GM18873 (cell line): ENCODE measurements at regions not wholly inside any gene's neighbourhood (a gene's known extent, or its start where the extent isn't known, plus 50 kb on each side); places are given as distances from the start of the nearest gene placed in this dataset.

Experiments used
- ATAC-seq: cut with Tn5 transposase; IDR thresholded peaks from one replicate; pipeline ENCODE4 v1.9.1; 2021; ENCODE audit warnings: mild to moderate bottlenecking, moderate library complexity, moderate number of reproducible peaks; ENCODE audit not compliant: unreplicated experiment, low FRiP score

GRCh38 chr4:20351360-20352162 is 99.9 kb downstream of the SLIT2 start:
- no peak for ATAC-seq

DNA sequence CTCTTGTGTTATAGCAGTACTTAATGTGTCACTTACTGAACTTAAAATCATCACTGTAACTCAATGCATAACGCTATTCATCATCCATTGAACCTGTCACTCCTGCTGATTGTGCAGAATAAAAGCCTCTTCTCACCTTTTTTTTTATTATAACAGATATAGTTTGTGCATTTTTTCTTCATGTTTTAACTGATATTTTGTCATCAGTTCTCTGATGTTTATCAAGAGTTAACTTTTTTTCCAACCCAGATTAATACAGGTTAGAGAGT is 100.4 kb downstream of the SLIT2 start:
- no peak for ATAC-seq

DNA sequence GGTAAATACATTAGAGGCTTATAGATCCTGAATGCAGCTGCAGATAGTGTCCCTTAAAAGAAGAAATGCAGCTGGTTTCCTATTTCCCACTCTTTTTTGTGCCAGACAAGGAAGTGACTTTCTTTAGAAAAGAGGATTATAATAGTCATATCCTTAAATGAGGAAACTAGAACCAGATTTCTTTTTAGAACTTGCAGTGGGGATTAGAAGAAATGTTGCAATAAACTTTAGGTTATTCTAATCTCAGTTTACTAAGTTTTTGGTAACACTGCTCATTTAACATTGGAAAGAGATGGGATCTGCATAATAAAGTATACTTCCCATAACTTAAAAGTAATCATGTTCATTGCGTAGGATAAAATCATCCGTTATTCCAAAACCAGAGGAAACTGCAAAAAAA is 101.9 kb downstream of the SLIT2 start:
- ATAC-seq, result no peak

- ATAC-seq, result no peak
Measured at GRCh38 chr4:20354120-20354519, 102.4 kb downstream of the SLIT2 start.

DNA sequence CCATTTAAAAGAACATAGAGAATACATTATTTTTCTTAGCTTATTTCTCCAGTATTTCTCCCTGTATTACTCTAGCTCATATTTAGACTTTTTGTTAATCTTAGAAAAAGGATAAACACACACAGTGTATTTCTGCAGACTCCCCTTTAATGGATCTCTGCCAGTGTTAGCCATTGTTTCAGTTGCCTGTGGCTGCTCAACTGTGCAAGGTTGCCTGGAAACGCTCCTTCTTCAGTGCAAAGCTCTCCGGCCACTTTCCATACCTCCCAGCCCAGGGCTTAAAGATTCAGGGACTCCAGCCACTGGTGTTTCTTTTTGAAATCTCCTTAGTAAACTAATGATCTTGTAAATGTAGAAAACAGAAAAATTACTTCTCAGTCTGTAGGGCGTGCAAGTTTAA is 104.9 kb downstream of the SLIT2 start:
- ATAC-seq, result no peak

- ATAC-seq, result no peak
Measured at GRCh38 chr4:20358110-20358509, 106.4 kb downstream of the SLIT2 start.

GRCh38 chr4:20359692-20360091 is 108.0 kb downstream of the SLIT2 start:
- ATAC-seq, result no peak

- ATAC-seq, result no peak
Measured at GRCh38 chr4:20362148-20362547, 110.4 kb downstream of the SLIT2 start.

GRCh38 chr4:20364969-20365368 is 113.3 kb downstream of the SLIT2 start:
- ATAC-seq, result no peak

GRCh38 chr4:20367446-20367845 is 115.7 kb downstream of the SLIT2 start:
- ATAC-seq, result no peak

DNA sequence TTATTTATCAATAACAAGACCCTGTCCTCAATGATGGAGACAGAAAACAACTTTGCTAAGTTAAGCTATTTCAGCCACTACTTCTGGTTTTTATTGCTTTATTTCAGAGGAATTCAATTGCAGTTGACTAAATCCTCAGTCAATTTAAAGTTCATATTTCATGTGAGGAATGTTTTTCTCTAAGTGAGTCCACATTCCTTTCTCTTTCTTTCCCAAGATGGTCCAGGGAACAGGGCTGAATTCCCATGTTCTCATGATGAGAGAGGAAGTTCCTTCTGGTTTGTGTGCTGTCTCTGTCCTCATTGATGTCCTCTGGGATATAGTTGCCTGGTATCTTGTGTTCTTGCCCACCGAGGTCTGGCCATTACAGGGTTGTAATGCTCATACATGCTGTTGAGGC is 117.2 kb downstream of the SLIT2 start:
- ATAC-seq, result no peak

DNA sequence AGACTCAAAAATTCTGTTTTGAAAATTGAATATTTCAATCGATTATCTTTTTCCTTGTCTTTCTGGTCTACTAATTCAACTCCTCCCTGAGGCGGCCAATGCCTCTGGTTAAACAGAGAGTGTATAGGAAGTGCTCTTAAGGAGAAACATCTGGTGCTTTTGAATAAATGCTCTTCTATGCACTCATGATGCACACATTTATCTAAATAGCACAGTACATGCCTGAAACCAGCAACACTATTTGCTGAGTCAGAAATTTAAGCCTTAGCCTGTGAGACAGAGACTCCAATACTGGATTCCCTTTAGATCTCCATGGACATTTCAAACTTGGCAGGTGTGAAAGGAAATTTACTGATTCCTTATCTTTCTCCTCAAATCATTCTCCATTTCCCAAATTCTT is 118.6 kb downstream of the SLIT2 start:
- no peak for ATAC-seq

- no peak for ATAC-seq
Measured at GRCh38 chr4:20376070-20376469, 124.4 kb downstream of the SLIT2 start.

DNA sequence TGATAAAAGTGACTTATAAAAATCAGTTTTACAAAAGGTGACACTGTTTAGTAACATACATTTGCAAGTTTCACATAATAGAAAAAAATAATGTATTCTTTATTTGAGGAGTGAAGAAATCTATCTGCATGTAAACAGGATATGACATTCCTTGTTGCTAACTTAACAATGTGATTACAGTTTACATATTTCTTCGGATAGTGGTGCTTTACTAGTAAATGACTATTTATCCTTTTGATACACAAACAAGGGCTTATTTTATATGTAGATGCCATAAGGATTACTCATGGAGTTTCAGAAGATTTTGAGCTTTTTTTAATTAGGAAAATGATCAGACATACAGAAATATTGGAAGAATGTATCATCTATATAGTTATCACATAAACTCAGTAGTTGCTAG is 126.5 kb downstream of the SLIT2 start:
- no peak for ATAC-seq

DNA sequence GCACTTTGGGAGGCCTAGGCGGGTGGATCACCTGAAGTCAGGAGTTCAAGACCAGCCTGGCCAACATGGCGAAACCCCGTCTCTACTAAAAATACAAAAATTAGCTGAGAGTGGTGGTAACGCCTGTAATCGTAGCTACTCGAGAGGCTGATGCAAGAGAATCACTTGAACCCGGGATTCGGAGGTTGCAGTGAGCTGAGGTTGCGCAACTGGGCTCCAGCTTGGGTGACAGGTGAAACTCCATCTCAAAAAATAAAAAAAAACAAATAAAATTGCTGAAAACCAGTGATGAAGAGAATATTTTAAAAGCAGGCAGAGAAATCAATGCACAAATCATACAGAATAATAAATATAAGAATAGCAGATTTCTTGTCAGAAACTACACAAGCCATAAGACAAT is 129.3 kb downstream of the SLIT2 start:
- ATAC-seq, result no peak

- ATAC-seq, result no peak
Measured at GRCh38 chr4:20383283-20383682, 131.6 kb downstream of the SLIT2 start.

DNA sequence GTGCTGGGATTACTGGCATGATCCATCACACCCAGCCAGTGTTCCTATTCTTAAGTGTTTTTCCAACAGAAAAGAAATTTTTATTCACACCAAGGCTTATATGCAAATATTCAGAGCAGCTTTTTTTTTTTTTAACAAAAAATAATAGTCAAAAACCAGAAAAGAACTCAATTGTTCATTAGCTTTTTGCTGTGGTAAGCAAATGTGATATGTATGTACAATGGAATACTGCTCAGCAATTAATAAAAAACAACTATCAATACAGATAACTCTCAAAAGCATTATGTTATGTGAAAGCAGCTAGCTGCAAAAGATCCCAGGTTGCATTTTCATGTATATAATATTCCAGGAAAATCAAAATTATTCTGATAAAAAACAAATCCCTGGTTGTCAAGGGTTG is 132.3 kb downstream of the SLIT2 start:
- ATAC-seq, result no peak

DNA sequence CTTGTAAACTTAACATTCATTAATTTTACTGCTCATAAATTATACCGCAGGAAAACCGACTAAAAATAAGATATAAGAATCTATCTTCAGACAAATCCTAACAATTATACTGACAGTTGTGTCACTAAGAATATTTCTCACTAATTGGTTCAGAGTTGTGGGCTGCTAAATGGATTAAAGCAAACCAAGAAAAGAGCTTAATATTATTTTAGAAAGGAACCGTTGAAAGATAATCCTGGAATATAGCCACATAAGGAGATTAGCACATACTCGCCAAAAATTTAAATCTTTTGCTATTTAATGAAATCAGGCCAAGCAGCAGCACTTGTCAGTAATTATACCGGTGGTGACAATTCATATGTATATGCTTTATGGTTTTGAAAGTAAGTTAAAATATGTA is 132.8 kb downstream of the SLIT2 start:
- no peak for ATAC-seq

- no peak for ATAC-seq
Measured at GRCh38 chr4:20386001-20386740, 134.5 kb downstream of the SLIT2 start.

DNA sequence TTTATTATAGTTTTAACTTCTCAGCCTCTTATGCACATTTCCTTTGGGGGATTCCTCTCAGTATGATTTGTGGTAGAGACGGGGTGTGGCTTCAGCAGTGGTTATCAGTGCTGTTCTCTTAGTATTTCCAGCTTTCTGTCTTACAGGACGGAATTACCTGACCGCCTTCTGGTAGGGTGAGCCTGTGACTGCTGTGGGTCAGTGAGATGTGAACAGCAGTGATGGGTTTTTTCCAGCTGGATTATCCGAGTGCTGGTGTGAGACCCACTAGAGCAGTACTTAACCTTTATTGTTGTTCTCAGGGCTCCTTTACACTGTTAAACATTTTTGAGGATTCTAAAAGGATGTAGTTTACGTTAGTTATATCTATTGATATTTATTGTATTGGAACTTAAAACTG is 135.2 kb downstream of the SLIT2 start:
- no peak for ATAC-seq

DNA sequence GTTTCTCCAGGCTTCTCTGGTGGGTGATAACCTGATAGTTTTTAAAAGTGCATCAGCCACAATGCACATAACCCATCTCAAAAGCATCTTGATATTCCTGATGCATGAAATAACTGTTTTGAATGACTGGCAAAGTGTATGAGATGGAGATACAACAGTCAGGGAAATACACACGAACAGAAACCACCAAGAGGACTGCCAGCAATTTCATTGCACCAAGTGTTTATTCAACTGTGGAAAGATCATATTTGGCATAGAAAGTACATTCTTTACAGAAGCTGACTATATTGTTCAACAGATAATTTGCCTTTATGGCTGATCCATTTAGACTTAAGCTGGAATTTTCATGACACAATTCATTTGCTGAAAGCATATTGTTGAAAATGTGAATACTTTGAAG is 139.5 kb downstream of the SLIT2 start:
- ATAC-seq, result no peak

GRCh38 chr4:20391912-20392311 is 140.2 kb downstream of the SLIT2 start:
- no peak for ATAC-seq
